ENCODE measurements at regions not wholly inside any gene's neighbourhood (a gene's known extent, or its start where the extent isn't known, plus 50 kb on each side); places are given as distances from the start of the nearest gene placed in this dataset.

DNA sequence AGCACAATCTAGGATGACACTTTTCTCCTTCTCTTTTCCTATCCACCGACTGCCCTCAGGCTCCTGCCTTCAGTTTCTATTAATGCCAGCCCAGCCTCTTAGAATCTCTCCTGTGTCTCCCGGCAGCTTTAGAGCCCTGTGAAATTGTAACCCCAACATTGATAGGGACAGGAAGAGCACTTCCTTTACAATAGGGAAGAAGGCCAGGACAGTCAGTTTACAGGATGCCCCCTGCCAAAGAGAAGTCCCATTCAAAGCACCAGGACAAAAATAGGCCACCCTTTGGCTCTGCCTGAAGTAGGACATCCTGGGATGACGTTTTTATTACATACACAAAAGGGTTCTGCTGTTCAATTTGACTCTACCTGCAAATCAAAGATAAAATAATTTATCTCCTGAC is 64.7 kb upstream of the ANK3 start:
- no peak for TF ChIP-seq EP300 (IDR thresholded peaks at IDR 0.05)
- no peak for TF ChIP-seq POLR2A (IDR thresholded peaks at IDR 0.05)

All from ovary (tissue), 1 donor.